ENCODE measurements at regions not wholly inside any gene's neighbourhood (a gene's known extent, or its start where the extent isn't known, plus 50 kb on each side); places are given as distances from the start of the nearest gene placed in this dataset.

DNA sequence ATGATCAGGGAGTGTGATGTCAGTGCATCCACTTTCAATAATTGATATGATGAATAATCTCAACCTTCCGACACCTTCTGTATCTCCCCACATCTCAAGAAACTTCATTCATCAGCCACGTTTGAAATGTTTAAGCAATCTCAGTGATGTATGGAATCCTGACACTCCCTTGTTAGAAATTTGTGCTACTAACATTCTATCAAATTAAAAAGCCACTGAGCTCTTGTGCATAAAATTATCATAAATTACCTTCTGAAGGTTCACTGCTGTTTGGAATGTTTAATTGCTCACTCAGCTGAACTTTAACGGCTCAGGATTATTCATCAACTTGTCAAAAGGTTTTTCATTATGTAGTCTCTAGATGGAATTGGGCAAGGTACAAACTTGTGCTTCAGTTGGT lies 108.4 kb upstream of the DPH6 start:
- H3K4me3 ChIP-seq (ENCODE audit: insufficient read depth, low read depth, low read length): no peak overlapping the region
- no peak overlapping the region for H3K27ac ChIP-seq (ENCODE audit: insufficient read depth, low read depth, low read length, poor library complexity, severe bottlenecking)
- no peaks in the 10 kb centered on the region for H3K9me3 ChIP-seq (ENCODE audit: control insufficient read depth, low read length)
- H3K36me3 ChIP-seq (ENCODE audit: control insufficient read depth, insufficient read depth, low read length): no peaks in the 10 kb centered on the region
- H3K27me3 ChIP-seq (ENCODE audit: control insufficient read depth, insufficient read depth, low read length, poor library complexity, severe bottlenecking): no peaks in the 10 kb centered on the region
- no peaks in the 10 kb centered on the region for H3K4me1 ChIP-seq (ENCODE audit: control insufficient read depth, insufficient read depth, low read length)
- WGBS, 2 experiments: 94 to 96% methylated on average over 3 of the region's 3 CpGs

DNA sequence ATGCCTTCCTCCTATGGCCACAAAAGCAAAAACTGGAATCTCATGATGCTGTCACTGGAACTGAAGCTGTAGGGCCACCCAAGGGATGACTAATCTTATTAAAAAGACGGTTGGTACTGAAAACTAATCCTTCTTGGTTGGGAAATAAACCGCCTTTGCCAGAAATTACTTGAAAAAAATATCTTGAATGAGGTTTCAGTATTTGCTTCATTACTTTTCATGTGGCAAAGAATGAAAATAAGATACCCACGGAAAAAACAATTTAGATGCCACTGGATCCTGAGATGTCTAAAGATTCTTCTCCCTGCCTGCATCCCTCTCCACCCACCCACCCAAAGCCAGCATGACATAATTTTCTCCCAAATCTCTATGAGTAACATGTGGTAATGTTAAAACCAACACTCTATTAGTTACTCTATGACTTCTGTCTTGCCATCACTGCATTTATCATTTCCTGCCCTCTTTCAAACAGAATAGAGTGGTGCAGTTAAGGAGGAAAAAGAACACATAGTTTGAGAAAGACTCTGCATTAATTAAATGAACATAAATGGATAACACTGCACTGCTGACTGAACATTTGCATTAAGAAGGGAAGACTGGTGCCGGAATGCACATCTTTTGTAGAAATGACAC lies 111.8 kb upstream of the DPH6 start:
- Histone ChIP-seq H3K4me3 (ENCODE audit: insufficient read depth, low read depth, low read length) (no peak overlapping the region), H3K27me3 (ENCODE audit: control insufficient read depth, insufficient read depth, low read length, poor library complexity, severe bottlenecking) (no peaks in the 10 kb centered on the region), H3K9me3 (ENCODE audit: control insufficient read depth, low read length) (no peaks in the 10 kb centered on the region), H3K27ac (ENCODE audit: insufficient read depth, low read depth, low read length, poor library complexity, severe bottlenecking) (no peak overlapping the region), H3K36me3 (ENCODE audit: control insufficient read depth, insufficient read depth, low read length) (no peaks in the 10 kb centered on the region), H3K4me1 (ENCODE audit: control insufficient read depth, insufficient read depth, low read length) (no peaks in the 10 kb centered on the region)
- 58 to 64% methylated on average over 4 of the region's 4 CpGs for WGBS, 2 experiments

DNA sequence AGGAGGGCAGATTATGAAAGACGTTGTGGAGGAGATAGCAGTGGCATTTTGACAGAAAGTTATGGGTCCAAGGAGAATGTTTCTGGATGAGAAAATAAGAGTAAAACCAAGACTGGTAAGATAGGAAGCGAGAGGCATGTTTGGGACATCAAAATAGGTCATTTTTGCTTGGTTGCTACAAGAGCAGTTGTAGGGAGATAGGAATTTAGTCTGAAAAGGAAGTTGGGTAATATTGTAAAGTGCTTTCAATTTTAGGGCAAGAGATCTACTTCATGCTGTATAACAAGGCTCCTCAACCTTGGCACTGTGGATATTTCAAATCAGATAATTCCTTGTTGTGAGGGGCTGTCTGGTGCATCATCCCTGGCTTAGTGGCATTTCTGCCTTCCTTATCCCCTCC lies 118.0 kb upstream of the DPH6 start:
- Histone ChIP-seq H3K27ac (ENCODE audit: insufficient read depth, low read depth, low read length, poor library complexity, severe bottlenecking) (no peak overlapping the region), H3K27me3 (ENCODE audit: control insufficient read depth, insufficient read depth, low read length, poor library complexity, severe bottlenecking) (no peaks in the 10 kb centered on the region), H3K9me3 (ENCODE audit: control insufficient read depth, low read length) (no peaks in the 10 kb centered on the region), H3K4me1 (ENCODE audit: control insufficient read depth, insufficient read depth, low read length) (no peaks in the 10 kb centered on the region), H3K36me3 (ENCODE audit: control insufficient read depth, insufficient read depth, low read length) (no peaks in the 10 kb centered on the region), H3K4me3 (ENCODE audit: insufficient read depth, low read depth, low read length) (no peak overlapping the region)
- 88 to 91% methylated on average over 2 of the region's 2 CpGs for WGBS, 2 experiments

DNA sequence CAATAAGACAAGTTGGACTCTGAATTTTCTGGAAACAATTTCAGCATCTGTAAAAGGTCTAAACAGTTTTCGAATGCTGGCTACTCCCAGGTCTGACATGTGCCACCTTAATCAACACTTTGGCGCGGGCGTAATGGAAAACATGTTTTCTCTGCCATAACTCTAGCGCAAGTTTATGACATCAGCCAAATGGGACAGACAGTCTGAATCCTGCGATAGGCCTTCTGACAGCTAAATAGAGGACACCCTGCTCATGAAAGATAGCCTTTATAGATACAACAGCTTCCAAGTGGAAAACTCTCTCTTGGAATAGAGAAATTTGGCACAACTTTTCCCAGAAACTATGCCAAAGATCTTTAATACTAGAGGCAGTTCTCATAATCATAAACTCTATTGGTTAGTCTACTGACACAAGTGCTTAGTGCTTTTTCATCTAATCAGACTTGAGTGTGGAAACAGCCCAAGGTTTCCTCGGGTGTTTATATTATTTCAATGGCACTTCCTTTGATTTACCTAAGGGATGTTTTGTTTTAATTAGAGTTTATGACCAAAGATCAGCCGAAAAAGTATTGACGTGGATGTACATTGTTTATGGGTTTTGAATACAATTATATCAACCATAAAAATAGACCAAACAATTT lies 120.1 kb upstream of the DPH6 start:
- WGBS, 2 experiments: 94 to 95% methylated on average over 6 to 7 of the region's 9 CpGs

DNA sequence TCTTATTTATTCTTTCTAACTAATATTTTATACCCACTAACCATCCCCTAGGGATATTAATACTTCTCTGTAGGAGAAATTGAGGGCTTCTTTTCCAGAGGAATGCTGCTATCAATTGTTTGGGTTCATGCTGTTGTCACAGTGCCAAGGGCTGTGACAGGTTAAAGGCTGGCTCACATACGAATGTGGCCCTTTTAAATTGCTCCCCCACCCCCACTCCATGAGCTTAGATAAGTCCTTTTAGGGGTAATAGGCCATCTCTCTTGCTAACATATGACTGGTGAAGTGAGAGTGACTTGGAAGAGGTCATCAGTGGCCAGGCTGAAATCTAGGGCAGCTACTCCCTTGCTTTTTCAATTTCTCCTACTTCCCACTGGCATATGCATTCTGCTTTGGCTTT lies 121.9 kb upstream of the DPH6 start:
- Histone ChIP-seq H3K9me3 (ENCODE audit: control insufficient read depth, low read length) (no peaks in the 10 kb centered on the region), H3K4me3 (ENCODE audit: insufficient read depth, low read depth, low read length) (no peak overlapping the region), H3K27me3 (ENCODE audit: control insufficient read depth, insufficient read depth, low read length, poor library complexity, severe bottlenecking) (no peaks in the 10 kb centered on the region), H3K4me1 (ENCODE audit: control insufficient read depth, insufficient read depth, low read length) (no peaks in the 10 kb centered on the region), H3K36me3 (ENCODE audit: control insufficient read depth, insufficient read depth, low read length) (no peaks in the 10 kb centered on the region), H3K27ac (ENCODE audit: insufficient read depth, low read depth, low read length, poor library complexity, severe bottlenecking) (no peak overlapping the region)
- WGBS, 2 experiments: 47 to 50% methylated on average over 1 of the region's 1 CpG

More for the DNA sequence above, 120.1 kb upstream of the DPH6 start:
- Histone ChIP-seq H3K27me3 (ENCODE audit: control insufficient read depth, insufficient read depth, low read length, poor library complexity, severe bottlenecking) (no peaks in the 10 kb centered on the region), H3K27ac (ENCODE audit: insufficient read depth, low read depth, low read length, poor library complexity, severe bottlenecking) (no peak overlapping the region), H3K9me3 (ENCODE audit: control insufficient read depth, low read length) (no peaks in the 10 kb centered on the region), H3K36me3 (ENCODE audit: control insufficient read depth, insufficient read depth, low read length) (no peaks in the 10 kb centered on the region), H3K4me3 (ENCODE audit: insufficient read depth, low read depth, low read length) (no peak overlapping the region), H3K4me1 (ENCODE audit: control insufficient read depth, insufficient read depth, low read length) (no peaks in the 10 kb centered on the region)

DNA sequence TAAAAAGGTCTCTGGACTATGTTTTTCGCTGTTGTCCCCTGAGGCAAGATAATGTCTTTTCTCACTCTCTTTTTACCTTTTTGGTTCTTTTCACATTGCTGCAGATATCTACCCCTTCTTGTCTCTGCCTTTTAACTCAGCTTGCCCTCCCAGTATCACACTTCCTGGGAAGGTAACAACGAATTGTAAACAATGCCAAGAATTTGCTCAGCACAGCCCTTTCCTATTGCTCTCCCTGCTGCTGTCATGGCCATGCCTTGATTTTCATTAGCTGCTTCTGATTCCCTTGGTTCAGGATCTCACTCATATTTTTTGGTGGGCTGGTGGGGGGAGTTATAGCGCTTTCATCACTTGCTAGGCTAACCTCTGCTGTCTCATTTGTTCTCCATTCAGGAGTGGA lies 123.1 kb upstream of the DPH6 start:
- no peak overlapping the region for H3K4me3 ChIP-seq (ENCODE audit: insufficient read depth, low read depth, low read length)
- H3K27ac ChIP-seq (ENCODE audit: insufficient read depth, low read depth, low read length, poor library complexity, severe bottlenecking): no peak overlapping the region
- no peaks in the 10 kb centered on the region for H3K4me1 ChIP-seq (ENCODE audit: control insufficient read depth, insufficient read depth, low read length)
- no peaks in the 10 kb centered on the region for H3K27me3 ChIP-seq (ENCODE audit: control insufficient read depth, insufficient read depth, low read length, poor library complexity, severe bottlenecking)
- WGBS, 2 experiments: 54 to 62% methylated on average over 3 of the region's 3 CpGs
- no peaks in the 10 kb centered on the region for H3K9me3 ChIP-seq (ENCODE audit: control insufficient read depth, low read length)
- H3K36me3 ChIP-seq (ENCODE audit: control insufficient read depth, insufficient read depth, low read length): no peaks in the 10 kb centered on the region

DNA sequence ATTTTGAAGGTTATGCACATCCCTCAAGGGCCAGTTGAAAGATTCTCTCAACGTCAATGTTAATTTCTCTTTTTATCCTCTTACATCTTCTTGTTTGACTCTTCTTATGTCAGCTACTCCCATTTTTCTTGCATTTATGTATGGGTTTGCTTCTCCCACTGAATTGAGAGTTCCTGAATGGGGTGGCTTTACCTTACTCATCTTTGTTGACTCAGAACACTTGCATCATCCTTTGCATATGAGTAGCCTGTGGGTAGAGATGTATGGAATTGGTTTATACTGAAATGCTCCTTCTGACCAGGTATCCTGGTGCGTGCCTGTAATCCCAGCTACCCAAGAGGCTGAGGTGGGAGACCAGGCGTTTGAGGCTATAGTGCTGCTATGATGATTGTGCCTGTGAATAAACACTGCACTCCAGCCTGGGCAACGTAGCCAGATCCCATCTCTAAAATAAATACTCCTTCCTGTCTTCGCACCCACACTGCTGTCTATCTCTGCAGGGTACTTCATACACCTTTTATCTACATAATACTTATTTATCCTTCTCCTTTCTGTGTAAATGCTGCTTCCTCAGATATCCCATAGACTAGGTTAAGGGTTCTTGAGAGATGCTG lies 123.6 kb upstream of the DPH6 start:
- H3K27me3 ChIP-seq (ENCODE audit: control insufficient read depth, insufficient read depth, low read length, poor library complexity, severe bottlenecking): no peaks in the 10 kb centered on the region
- 85 to 91% methylated on average over 5 of the region's 5 CpGs for WGBS, 2 experiments
- H3K36me3 ChIP-seq (ENCODE audit: control insufficient read depth, insufficient read depth, low read length): no peaks in the 10 kb centered on the region
- no peaks in the 10 kb centered on the region for H3K4me1 ChIP-seq (ENCODE audit: control insufficient read depth, insufficient read depth, low read length)
- H3K9me3 ChIP-seq (ENCODE audit: control insufficient read depth, low read length): no peaks in the 10 kb centered on the region
- H3K4me3 ChIP-seq (ENCODE audit: insufficient read depth, low read depth, low read length): no peak overlapping the region
- no peak overlapping the region for H3K27ac ChIP-seq (ENCODE audit: insufficient read depth, low read depth, low read length, poor library complexity, severe bottlenecking)

DNA sequence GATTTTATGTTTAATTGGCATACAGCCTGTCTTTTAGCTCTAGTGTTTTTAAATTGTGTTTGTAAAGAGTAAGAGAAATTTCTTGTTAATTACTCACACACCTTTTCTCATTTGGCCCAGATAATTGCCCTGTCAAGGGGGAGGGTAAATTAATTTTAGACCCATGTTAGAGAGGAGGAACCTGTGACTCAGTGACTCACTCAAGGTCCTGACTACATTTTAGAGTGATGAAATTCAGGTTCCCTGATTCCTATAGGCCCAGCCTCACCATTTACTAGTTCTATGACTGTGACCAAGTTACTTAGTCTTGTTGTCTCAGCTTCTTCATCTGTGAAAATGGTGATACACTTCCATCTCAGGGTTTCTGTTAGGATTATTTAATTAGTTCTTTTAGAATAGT lies 125.2 kb upstream of the DPH6 start:
- H3K4me3 ChIP-seq (ENCODE audit: insufficient read depth, low read depth, low read length): no peak overlapping the region
- H3K9me3 ChIP-seq (ENCODE audit: control insufficient read depth, low read length): no peaks in the 10 kb centered on the region
- no peaks in the 10 kb centered on the region for H3K4me1 ChIP-seq (ENCODE audit: control insufficient read depth, insufficient read depth, low read length)
- H3K36me3 ChIP-seq (ENCODE audit: control insufficient read depth, insufficient read depth, low read length): no peaks in the 10 kb centered on the region
- H3K27me3 ChIP-seq (ENCODE audit: control insufficient read depth, insufficient read depth, low read length, poor library complexity, severe bottlenecking): no peaks in the 10 kb centered on the region
- no peak overlapping the region for H3K27ac ChIP-seq (ENCODE audit: insufficient read depth, low read depth, low read length, poor library complexity, severe bottlenecking)

DNA sequence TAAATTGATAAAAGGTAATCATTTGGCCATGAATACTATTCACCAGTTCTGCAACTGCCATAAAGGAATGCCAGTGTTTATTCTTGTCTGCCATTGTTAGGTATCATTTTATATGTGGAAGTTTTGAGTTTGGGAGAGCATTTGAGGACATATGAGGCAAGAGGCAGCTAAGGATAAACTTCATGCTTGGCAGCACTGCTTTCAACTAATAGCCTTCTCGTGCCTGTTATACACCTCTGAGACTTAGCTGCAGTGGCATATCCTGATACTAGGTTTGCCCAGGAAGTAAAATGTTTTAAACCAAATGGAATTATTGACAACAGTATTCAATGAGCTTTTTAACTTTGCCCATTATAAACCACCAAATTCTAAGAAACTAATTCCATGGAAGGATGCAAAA lies 126.0 kb upstream of the DPH6 start:
- Histone ChIP-seq H3K27ac (ENCODE audit: insufficient read depth, low read depth, low read length, poor library complexity, severe bottlenecking) (no peak overlapping the region), H3K4me3 (ENCODE audit: insufficient read depth, low read depth, low read length) (no peak overlapping the region), H3K27me3 (ENCODE audit: control insufficient read depth, insufficient read depth, low read length, poor library complexity, severe bottlenecking) (no peaks in the 10 kb centered on the region), H3K36me3 (ENCODE audit: control insufficient read depth, insufficient read depth, low read length) (no peaks in the 10 kb centered on the region), H3K4me1 (ENCODE audit: control insufficient read depth, insufficient read depth, low read length) (no peaks in the 10 kb centered on the region), H3K9me3 (ENCODE audit: control insufficient read depth, low read length) (no peaks in the 10 kb centered on the region)
- WGBS, 2 experiments: 89 to 94% methylated on average over 1 of the region's 1 CpG

DNA sequence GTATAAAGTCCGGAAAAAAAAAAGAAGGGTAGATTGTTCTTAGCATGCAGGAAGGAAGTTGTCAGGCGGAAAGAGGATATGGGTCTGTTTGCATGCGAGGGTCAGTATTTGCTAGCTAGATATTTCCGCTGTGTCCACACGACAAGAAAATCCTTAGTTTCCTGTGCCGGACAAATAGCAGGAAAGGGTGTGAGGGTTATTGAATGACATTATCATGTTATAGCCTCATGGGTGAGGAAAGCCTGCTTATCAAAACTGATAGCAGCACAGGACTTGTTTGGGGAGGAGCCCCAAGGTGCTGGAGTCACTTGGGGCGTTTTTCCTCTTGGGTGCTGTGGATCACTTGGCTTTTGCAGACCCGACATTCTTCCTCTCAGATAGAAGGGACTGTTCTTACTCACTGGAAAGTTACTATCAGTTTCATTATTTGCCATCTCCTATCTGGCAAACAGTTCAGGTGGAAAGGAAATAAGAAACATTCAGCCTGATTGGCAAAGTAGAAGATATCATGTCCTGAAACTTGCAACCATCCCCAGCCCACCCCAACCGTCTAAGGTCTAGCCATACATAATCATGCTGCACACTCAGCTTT lies 127.2 kb upstream of the DPH6 start:
- Histone ChIP-seq H3K4me1 (ENCODE audit: control insufficient read depth, insufficient read depth, low read length) (no peaks in the 10 kb centered on the region), H3K36me3 (ENCODE audit: control insufficient read depth, insufficient read depth, low read length) (no peaks in the 10 kb centered on the region), H3K9me3 (ENCODE audit: control insufficient read depth, low read length) (no peaks in the 10 kb centered on the region), H3K27ac (ENCODE audit: insufficient read depth, low read depth, low read length, poor library complexity, severe bottlenecking) (no peak overlapping the region), H3K27me3 (ENCODE audit: control insufficient read depth, insufficient read depth, low read length, poor library complexity, severe bottlenecking) (no peaks in the 10 kb centered on the region), H3K4me3 (ENCODE audit: insufficient read depth, low read depth, low read length) (no peak overlapping the region)
- 92 to 94% methylated on average over 9 of the region's 9 CpGs for WGBS, 2 experiments
